ENCODE measurements at regions not wholly inside any gene's neighbourhood (a gene's known extent, or its start where the extent isn't known, plus 50 kb on each side); places are given as distances from the start of the nearest gene placed in this dataset.

- peak; percentile 4 to 27 for DNase-seq
Measured at GRCh38 chr2:111219285-111219684, 98.6 kb downstream of the BCL2L11 start.

GRCh38 chr2:111219734-111220505, 99.2 kb downstream of the BCL2L11 start:
- no peak for DNase-seq

GRCh38 chr2:111220962-111221361, 100.2 kb downstream of the BCL2L11 start:
- no peak for DNase-seq

- DNase-seq, result no peak
Measured at GRCh38 chr2:111221701-111222100, 101.0 kb downstream of the BCL2L11 start.

- DNase-seq, result no peak
Measured at GRCh38 chr2:111222204-111222866, 101.6 kb downstream of the BCL2L11 start.

- no peak for DNase-seq
Measured at GRCh38 chr2:111225856-111226255, 105.1 kb downstream of the BCL2L11 start.

GRCh38 chr2:111226876-111227700, 106.4 kb downstream of the BCL2L11 start:
- DNase-seq, result peak in 1 of 2 donors; percentile 5

- DNase-seq, result no peak
Measured at GRCh38 chr2:111227716-111228141, 107.0 kb downstream of the BCL2L11 start.

GRCh38 chr2:111231532-111232252, 111.0 kb downstream of the BCL2L11 start:
- no peak for DNase-seq

- no peak for DNase-seq
Measured at GRCh38 chr2:111235192-111236015, 114.7 kb downstream of the BCL2L11 start.

- no peak for DNase-seq
Measured at GRCh38 chr2:111236025-111236424, 115.3 kb downstream of the BCL2L11 start.

- DNase-seq, result no peak
Measured at GRCh38 chr2:111238296-111238695, 117.6 kb downstream of the BCL2L11 start.

GRCh38 chr2:111239107-111239506, 118.4 kb downstream of the BCL2L11 start:
- DNase-seq, result no peak

- no peak for DNase-seq
Measured at GRCh38 chr2:111239581-111240249, 119.0 kb downstream of the BCL2L11 start.

- DNase-seq, result no peak
Measured at GRCh38 chr2:111243295-111243694, 122.6 kb downstream of the BCL2L11 start.

- no peak for DNase-seq
Measured at GRCh38 chr2:111244864-111245263, 124.2 kb downstream of the BCL2L11 start.

- no peak for DNase-seq
Measured at GRCh38 chr2:111246620-111247061, 125.9 kb downstream of the BCL2L11 start.

GRCh38 chr2:111247491-111247890, 126.8 kb downstream of the BCL2L11 start:
- DNase-seq, result no peak

- DNase-seq, result no peak
Measured at GRCh38 chr2:111249806-111250205, 129.1 kb downstream of the BCL2L11 start.

- DNase-seq, result no peak
Measured at GRCh38 chr2:111250448-111251030, 129.8 kb downstream of the BCL2L11 start.

GRCh38 chr2:111251711-111252110, 131.0 kb downstream of the BCL2L11 start:
- no peak for DNase-seq

Data from CD4-positive, alpha-beta T cell treated with Interleukin-4 for 1 hour (primary cell).